ENCODE measurements at regions not wholly inside any gene's neighbourhood (a gene's known extent, or its start where the extent isn't known, plus 50 kb on each side); places are given as distances from the start of the nearest gene placed in this dataset.

- TF ChIP-seq, protein P1, sequence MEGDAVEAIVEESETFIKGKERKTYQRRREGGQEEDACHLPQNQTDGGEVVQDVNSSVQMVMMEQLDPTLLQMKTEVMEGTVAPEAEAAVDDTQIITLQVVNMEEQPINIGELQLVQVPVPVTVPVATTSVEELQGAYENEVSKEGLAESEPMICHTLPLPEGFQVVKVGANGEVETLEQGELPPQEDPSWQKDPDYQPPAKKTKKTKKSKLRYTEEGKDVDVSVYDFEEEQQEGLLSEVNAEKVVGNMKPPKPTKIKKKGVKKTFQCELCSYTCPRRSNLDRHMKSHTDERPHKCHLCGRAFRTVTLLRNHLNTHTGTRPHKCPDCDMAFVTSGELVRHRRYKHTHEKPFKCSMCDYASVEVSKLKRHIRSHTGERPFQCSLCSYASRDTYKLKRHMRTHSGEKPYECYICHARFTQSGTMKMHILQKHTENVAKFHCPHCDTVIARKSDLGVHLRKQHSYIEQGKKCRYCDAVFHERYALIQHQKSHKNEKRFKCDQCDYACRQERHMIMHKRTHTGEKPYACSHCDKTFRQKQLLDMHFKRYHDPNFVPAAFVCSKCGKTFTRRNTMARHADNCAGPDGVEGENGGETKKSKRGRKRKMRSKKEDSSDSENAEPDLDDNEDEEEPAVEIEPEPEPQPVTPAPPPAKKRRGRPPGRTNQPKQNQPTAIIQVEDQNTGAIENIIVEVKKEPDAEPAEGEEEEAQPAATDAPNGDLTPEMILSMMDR (IDR thresholded peaks at IDR 0.05 in 2 of 3, conservative IDR thresholded peaks at IDR 0.05 in 1 of 3; ENCODE audit: borderline replicate concordance in 1 of 3, insufficient read depth in 1 of 3, low read depth in 2 of 3, low read length in 2 of 3) = no peak
- TF ChIP-seq, protein P2, sequence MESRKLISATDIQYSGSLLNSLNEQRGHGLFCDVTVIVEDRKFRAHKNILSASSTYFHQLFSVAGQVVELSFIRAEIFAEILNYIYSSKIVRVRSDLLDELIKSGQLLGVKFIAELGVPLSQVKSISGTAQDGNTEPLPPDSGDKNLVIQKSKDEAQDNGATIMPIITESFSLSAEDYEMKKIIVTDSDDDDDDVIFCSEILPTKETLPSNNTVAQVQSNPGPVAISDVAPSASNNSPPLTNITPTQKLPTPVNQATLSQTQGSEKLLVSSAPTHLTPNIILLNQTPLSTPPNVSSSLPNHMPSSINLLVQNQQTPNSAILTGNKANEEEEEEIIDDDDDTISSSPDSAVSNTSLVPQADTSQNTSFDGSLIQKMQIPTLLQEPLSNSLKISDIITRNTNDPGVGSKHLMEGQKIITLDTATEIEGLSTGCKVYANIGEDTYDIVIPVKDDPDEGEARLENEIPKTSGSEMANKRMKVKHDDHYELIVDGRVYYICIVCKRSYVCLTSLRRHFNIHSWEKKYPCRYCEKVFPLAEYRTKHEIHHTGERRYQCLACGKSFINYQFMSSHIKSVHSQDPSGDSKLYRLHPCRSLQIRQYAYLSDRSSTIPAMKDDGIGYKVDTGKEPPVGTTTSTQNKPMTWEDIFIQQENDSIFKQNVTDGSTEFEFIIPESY (IDR thresholded peaks at IDR 0.05; ENCODE audit: extremely low read depth, insufficient replicate concordance, low read length) = no peak
- no peak for TF ChIP-seq EZH2 (IDR thresholded peaks at IDR 0.05)
Observed at GRCh38 chr7:42479816-42480633, 243.0 kb upstream of the GLI3 start (continued).

DNA sequence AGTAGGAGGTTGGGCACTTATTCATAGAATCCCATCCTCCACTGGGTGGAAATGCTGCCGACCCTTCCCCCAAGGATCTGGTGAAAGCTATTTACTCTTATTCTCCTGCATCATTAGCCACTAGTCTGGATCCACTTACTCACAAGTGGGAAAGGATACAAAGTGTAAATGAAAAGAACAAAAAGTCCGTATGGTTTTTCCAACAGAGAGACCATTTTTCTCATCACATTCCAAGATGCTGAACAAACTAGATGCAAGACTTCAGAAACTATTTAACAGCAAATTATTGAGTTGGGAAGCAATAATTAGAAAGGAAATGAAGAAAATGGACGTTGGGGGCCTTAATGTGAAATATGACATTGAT is 242.4 kb upstream of the GLI3 start:
- POLR2A ChIA-PET = no interaction called here
- no peak for TF ChIP-seq SRF (IDR thresholded peaks at IDR 0.05; ENCODE audit: low read depth)
- no peak for TF ChIP-seq ELF1 (IDR thresholded peaks at IDR 0.05; ENCODE audit: borderline replicate concordance, low read depth)
- no peak for TF ChIP-seq SIN3A (IDR thresholded peaks at IDR 0.05; ENCODE audit: low read depth)
- TF ChIP-seq POLR2AphosphoS5 (IDR thresholded peaks at IDR 0.05; ENCODE audit: low read depth, low read length) = no peak
- TF ChIP-seq ZNF274 (IDR thresholded peaks at IDR 0.05; ENCODE audit: low read depth, low read length) = no peak
- no peak for TF ChIP-seq REST (IDR thresholded peaks at IDR 0.05; ENCODE audit: low read depth)
- no peak for TF ChIP-seq ZFX (IDR thresholded peaks at IDR 0.05)
- TF ChIP-seq, protein P3, sequence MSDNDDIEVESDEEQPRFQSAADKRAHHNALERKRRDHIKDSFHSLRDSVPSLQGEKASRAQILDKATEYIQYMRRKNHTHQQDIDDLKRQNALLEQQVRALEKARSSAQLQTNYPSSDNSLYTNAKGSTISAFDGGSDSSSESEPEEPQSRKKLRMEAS (IDR thresholded peaks at IDR 0.05) = no peak
- no peak for TF ChIP-seq TCF7L2 (IDR thresholded peaks at IDR 0.05; ENCODE audit: borderline replicate concordance, extremely low read depth, insufficient read depth, insufficient read length)
- no peak for TF ChIP-seq EGR1 (IDR thresholded peaks at IDR 0.05; ENCODE audit: low read depth)
- no peak for TF ChIP-seq FOSL1 (IDR thresholded peaks at IDR 0.05; ENCODE audit: low read depth)
- intact Hi-C loops (cut with micrococcal nuclease) = no loop called here
- H3K4me1 ChIP-seq (ENCODE audit: control insufficient read depth in 1 of 2, insufficient read depth in 2 of 2, low read length in 2 of 2) = no peaks in the 10 kb centered on the region
- no peaks in the 10 kb centered on the region for H3K36me3 ChIP-seq (ENCODE audit: control insufficient read depth in 1 of 2, insufficient read depth in 2 of 2, low read length in 2 of 2)
- H3K9me3 ChIP-seq (ENCODE audit: control insufficient read depth in 1 of 2, insufficient read depth in 1 of 2, low read depth in 1 of 2, low read length in 2 of 2) = no peaks in the 10 kb centered on the region; a peak in 1 of 4 replicates
- H3K9me2 ChIP-seq (ENCODE audit: insufficient read depth) = no peaks in the 10 kb centered on the region
- RAD21 ChIA-PET (ENCODE audit: low non-redundant PET in 1 of 2, low total read pairs in 2 of 2, uncharacterized antibody in 2 of 2, unreplicated experiment in 2 of 2) = no interaction called here
- H3K4me2 ChIP-seq (ENCODE audit: low read length) = no peak overlapping the region
- H3K9ac ChIP-seq (ENCODE audit: low read length) = no peak overlapping the region
- H2AFZ ChIP-seq (ENCODE audit: low read depth, low read length, poor library complexity, severe bottlenecking) = no peak overlapping the region
- DNase-seq (ENCODE audit: low read depth, low spot score) = no peak
- H3K79me2 ChIP-seq (ENCODE audit: insufficient read depth, low read length) = no peaks in the 10 kb centered on the region
- no TSS peak for BruUV-seq (replicated peaks)
- no peaks in the 10 kb centered on the region for H4K20me1 ChIP-seq (ENCODE audit: insufficient read depth)
- ATAC-seq = no peak
- H3K27me3 ChIP-seq (ENCODE audit: insufficient read depth, low read length) = no peaks in the 10 kb centered on the region; the same call in 1 of the 2 replicates
- no peak overlapping the region for H3K4me3 ChIP-seq (replicated peaks in 1 of 2; ENCODE audit: low read depth in 1 of 2, low read length in 2 of 2)
- H3K27ac ChIP-seq (ENCODE audit: low read depth, low read length) = no peak overlapping the region
- CTCF ChIA-PET = no interaction called here
